GM12874 (cell line): ENCODE measurements at regions not wholly inside any gene's neighbourhood (a gene's known extent, or its start where the extent isn't known, plus 50 kb on each side); places are given as distances from the start of the nearest gene placed in this dataset.

Experiments used
- TF ChIP-seq, protein P1 (sequence below): IDR thresholded peaks from 2 replicates; pipeline ENCODE4 v1.5.1; 2011; ENCODE audit warnings: low read depth, mild to moderate bottlenecking, control low read depth, low read length, moderate library complexity; ENCODE audit not compliant: insufficient read depth

DNA sequence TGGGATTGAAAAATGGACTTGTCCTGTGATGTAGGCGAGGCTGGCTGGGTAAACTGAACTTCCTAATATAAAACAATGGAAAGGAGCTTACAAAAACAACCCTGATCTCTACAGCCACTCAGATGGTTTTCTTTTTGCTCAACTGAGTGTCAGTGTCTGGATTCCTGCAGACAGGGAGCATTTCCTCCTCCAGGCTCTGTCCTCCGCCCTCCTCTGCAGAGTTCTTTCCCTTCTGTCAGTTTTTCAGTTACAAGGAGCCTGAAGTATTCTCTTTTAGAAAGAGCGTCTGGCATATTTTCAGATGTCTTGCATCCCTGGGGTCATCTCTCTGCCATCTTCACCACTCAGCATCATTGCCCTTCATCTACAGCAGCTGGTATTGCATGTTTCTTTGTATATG lies 50.0 kb upstream of the PITRM1 start:
- TF ChIP-seq, protein P1, sequence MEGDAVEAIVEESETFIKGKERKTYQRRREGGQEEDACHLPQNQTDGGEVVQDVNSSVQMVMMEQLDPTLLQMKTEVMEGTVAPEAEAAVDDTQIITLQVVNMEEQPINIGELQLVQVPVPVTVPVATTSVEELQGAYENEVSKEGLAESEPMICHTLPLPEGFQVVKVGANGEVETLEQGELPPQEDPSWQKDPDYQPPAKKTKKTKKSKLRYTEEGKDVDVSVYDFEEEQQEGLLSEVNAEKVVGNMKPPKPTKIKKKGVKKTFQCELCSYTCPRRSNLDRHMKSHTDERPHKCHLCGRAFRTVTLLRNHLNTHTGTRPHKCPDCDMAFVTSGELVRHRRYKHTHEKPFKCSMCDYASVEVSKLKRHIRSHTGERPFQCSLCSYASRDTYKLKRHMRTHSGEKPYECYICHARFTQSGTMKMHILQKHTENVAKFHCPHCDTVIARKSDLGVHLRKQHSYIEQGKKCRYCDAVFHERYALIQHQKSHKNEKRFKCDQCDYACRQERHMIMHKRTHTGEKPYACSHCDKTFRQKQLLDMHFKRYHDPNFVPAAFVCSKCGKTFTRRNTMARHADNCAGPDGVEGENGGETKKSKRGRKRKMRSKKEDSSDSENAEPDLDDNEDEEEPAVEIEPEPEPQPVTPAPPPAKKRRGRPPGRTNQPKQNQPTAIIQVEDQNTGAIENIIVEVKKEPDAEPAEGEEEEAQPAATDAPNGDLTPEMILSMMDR = no peak
